Transverse colon (tissue), 4 donors: ENCODE measurements at regions not wholly inside any gene's neighbourhood (a gene's known extent, or its start where the extent isn't known, plus 50 kb on each side); places are given as distances from the start of the nearest gene placed in this dataset.

Source experiments
- CTCF ChIP-seq, 5 experiments: fragments of 200-600 bp in 3 of 5; fragments of 450-650 bp in 2 of 5; sonication (generic) in 3 of 5; IDR thresholded peaks; 1 replicate in 2 of 5; 2 replicates in 3 of 5; pipeline ENCODE4 v1.5.1; 2016 to 2017; ENCODE audit warnings: antibody characterized with exemption in 5 of 5, inconsistent platforms in 3 of 5, mild to moderate bottlenecking in 2 of 5, moderate library complexity in 1 of 5
- POLR2A ChIP-seq: fragments of 450-650 bp; IDR thresholded peaks from one replicate; pipeline ENCODE4 v1.6.1; 2016; ENCODE audit warnings: antibody characterized with exemption, mild to moderate bottlenecking, moderate library complexity
- POLR2AphosphoS5 ChIP-seq, 3 donors: sonication (generic); formaldehyde crosslinking; IDR thresholded peaks; one replicate each; pipeline ENCODE4 v1.6.1; 2016; ENCODE audit warnings: antibody characterized with exemption in 3 of 3

GRCh38 chr9:13879011-13879410, 434.9 kb downstream of the NFIB start:
- no peak for TF ChIP-seq CTCF (IDR thresholded peaks at IDR 0.05)
- TF ChIP-seq POLR2AphosphoS5 (IDR thresholded peaks at IDR 0.05) = no peak
- TF ChIP-seq POLR2A = no peak
